HCT116 (cell line): ENCODE measurements at regions not wholly inside any gene's neighbourhood (a gene's known extent, or its start where the extent isn't known, plus 50 kb on each side); places are given as distances from the start of the nearest gene placed in this dataset.

Source experiments
- CBX3 ChIP-seq: IDR thresholded peaks from 2 replicates; pipeline ENCODE4 v1.6.1; 2012; ENCODE audit warnings: low read depth
- CEBPB ChIP-seq: IDR thresholded peaks from 2 replicates; pipeline ENCODE4 v1.6.1; 2012; ENCODE audit warnings: low read depth
- CTCF ChIP-seq, 3 experiments: fragments of 200-600 bp in 1 of 3; sonication (generic) in 1 of 3; IDR thresholded peaks in 2 of 3; conservative IDR thresholded peaks in 1 of 3; 2 replicates each; pipeline ENCODE4 v1.5.1; 2012 to 2017; ENCODE audit warnings: low read depth in 2 of 3, low read length in 2 of 3, antibody characterized with exemption in 1 of 3, borderline replicate concordance in 1 of 3, control low read depth in 1 of 3, mild to moderate bottlenecking in 1 of 3, mixed read lengths in 1 of 3, mixed run types in 1 of 3, moderate library complexity in 1 of 3; ENCODE audit not compliant: insufficient read depth in 1 of 3
- EZH2 ChIP-seq: fragments of 200-600 bp; sonication (generic); IDR thresholded peaks from 2 replicates; pipeline ENCODE4 v1.6.1; 2017; ENCODE audit warnings: antibody characterized with exemption, mixed run types
- POLR2AphosphoS5 ChIP-seq: IDR thresholded peaks from 2 replicates; pipeline ENCODE4 v1.6.1; 2011; ENCODE audit warnings: mild to moderate bottlenecking, low read depth, low read length, moderate library complexity
- YY1 ChIP-seq: IDR thresholded peaks from 2 replicates; pipeline ENCODE4 v1.6.1; 2011; ENCODE audit warnings: low read length, low read depth, moderate library complexity, mild to moderate bottlenecking; ENCODE audit not compliant: insufficient replicate concordance; ENCODE audit errors: extremely low read depth
- TF ChIP-seq, protein P1 (sequence below): IDR thresholded peaks from 2 replicates; pipeline ENCODE4 v1.6.1; 2012; ENCODE audit warnings: low read depth
- TF ChIP-seq, protein P2 (sequence below): IDR thresholded peaks from 2 replicates; pipeline ENCODE4 v1.6.1; 2012

DNA sequence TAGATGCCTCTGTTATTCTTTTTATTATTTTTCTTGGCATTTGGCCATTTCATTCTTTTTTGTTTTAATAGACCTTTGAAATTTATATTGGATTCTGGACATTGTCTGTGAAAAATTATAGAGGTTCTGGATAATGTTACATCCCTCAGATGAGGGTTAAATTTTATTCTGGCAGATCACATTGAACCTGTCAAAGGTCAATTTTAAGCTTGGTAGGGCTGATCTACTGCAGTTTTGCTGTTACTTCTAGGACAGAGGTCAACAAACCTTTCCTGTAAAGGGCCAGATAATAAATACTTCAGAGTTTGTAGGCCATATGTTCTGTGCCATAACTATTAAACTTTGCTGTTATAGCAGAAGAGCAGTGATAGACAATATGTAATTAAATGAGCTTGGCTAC is 318.9 kb upstream of the DPPA4 start:
- no peak for TF ChIP-seq YY1
- TF ChIP-seq CTCF (IDR thresholded peaks at IDR 0.05 in 2 of 3, conservative IDR thresholded peaks at IDR 0.05 in 1 of 3; ENCODE audit: borderline replicate concordance in 1 of 3, insufficient read depth in 1 of 3, low read depth in 2 of 3, low read length in 2 of 3) = no peak
- TF ChIP-seq, protein P1, sequence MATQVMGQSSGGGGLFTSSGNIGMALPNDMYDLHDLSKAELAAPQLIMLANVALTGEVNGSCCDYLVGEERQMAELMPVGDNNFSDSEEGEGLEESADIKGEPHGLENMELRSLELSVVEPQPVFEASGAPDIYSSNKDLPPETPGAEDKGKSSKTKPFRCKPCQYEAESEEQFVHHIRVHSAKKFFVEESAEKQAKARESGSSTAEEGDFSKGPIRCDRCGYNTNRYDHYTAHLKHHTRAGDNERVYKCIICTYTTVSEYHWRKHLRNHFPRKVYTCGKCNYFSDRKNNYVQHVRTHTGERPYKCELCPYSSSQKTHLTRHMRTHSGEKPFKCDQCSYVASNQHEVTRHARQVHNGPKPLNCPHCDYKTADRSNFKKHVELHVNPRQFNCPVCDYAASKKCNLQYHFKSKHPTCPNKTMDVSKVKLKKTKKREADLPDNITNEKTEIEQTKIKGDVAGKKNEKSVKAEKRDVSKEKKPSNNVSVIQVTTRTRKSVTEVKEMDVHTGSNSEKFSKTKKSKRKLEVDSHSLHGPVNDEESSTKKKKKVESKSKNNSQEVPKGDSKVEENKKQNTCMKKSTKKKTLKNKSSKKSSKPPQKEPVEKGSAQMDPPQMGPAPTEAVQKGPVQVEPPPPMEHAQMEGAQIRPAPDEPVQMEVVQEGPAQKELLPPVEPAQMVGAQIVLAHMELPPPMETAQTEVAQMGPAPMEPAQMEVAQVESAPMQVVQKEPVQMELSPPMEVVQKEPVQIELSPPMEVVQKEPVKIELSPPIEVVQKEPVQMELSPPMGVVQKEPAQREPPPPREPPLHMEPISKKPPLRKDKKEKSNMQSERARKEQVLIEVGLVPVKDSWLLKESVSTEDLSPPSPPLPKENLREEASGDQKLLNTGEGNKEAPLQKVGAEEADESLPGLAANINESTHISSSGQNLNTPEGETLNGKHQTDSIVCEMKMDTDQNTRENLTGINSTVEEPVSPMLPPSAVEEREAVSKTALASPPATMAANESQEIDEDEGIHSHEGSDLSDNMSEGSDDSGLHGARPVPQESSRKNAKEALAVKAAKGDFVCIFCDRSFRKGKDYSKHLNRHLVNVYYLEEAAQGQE = no peak
- TF ChIP-seq CBX3 = no peak
- no peak for TF ChIP-seq POLR2AphosphoS5
- TF ChIP-seq, protein P2, sequence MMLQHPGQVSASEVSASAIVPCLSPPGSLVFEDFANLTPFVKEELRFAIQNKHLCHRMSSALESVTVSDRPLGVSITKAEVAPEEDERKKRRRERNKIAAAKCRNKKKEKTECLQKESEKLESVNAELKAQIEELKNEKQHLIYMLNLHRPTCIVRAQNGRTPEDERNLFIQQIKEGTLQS = no peak
- TF ChIP-seq CEBPB = no peak
- TF ChIP-seq EZH2 = no peak
